AG04449 (cell line): ENCODE measurements at regions not wholly inside any gene's neighbourhood (a gene's known extent, or its start where the extent isn't known, plus 50 kb on each side); places are given as distances from the start of the nearest gene placed in this dataset.

Experiments used
- CTCF ChIA-PET: fragments of 350-600 bp; formaldehyde crosslinking; extraction: SDS; loops from one replicate; lab custom pipeline; 2021; ENCODE audit warnings: antibody characterized with exemption; lab: Yijun Ruan, JAX
- POLR2A ChIA-PET: fragments of 400-600, 350-600 bp; formaldehyde crosslinking; extraction: SDS; loops from one replicate; lab custom pipeline; 2020; ENCODE audit warnings: antibody characterized with exemption, inconsistent platforms; lab: Yijun Ruan, JAX
- DNase-seq: peaks from one replicate; pipeline ENCODE4 v3.0.0-alpha.2; 2010; ENCODE audit warnings: low read depth, low spot score
- H3K4me3 ChIP-seq: 2 replicates; pipeline ENCODE4 v1.5.1; 2011; ENCODE audit warnings: low read depth, mild to moderate bottlenecking, control low read depth, low read length
- TF ChIP-seq, protein P1 (sequence below): IDR thresholded peaks from one replicate; pipeline ENCODE4 v1.5.1; 2011; ENCODE audit warnings: mild to moderate bottlenecking, moderate library complexity, low read length, control low read depth, inconsistent platforms; ENCODE audit not compliant: insufficient read depth; ENCODE audit errors: missing control alignments

DNA sequence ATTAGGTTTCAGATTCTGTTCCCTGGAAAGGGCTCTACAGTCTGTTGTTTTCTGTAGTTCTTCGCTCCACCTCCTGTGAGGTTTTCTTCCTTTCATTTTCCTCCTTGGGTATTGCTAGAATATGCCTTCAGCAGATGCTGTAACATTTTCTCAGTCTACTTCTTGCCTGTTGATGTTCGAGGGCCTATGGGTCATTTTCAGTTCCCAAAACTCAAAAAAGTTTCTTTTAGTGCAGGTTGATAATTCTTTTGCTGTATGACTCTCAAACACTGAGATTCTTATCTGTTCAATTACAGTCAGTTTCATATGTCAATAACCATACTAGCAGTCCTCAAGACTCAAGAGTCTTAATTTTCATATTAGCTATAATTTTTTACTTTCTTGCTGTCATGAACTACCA is 268.3 kb downstream of the RFC3 start:
- POLR2A ChIA-PET, result no interaction called here
- no peak for DNase-seq
- TF ChIP-seq, protein P1, sequence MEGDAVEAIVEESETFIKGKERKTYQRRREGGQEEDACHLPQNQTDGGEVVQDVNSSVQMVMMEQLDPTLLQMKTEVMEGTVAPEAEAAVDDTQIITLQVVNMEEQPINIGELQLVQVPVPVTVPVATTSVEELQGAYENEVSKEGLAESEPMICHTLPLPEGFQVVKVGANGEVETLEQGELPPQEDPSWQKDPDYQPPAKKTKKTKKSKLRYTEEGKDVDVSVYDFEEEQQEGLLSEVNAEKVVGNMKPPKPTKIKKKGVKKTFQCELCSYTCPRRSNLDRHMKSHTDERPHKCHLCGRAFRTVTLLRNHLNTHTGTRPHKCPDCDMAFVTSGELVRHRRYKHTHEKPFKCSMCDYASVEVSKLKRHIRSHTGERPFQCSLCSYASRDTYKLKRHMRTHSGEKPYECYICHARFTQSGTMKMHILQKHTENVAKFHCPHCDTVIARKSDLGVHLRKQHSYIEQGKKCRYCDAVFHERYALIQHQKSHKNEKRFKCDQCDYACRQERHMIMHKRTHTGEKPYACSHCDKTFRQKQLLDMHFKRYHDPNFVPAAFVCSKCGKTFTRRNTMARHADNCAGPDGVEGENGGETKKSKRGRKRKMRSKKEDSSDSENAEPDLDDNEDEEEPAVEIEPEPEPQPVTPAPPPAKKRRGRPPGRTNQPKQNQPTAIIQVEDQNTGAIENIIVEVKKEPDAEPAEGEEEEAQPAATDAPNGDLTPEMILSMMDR, result no peak
- no peak overlapping the region for H3K4me3 ChIP-seq
- CTCF ChIA-PET, result interaction anchor here (1.3 kb wide), 1 partner anchor 9 kb away, joined by 7 read pairs; no protein-coding TSS in a partner anchor

DNA sequence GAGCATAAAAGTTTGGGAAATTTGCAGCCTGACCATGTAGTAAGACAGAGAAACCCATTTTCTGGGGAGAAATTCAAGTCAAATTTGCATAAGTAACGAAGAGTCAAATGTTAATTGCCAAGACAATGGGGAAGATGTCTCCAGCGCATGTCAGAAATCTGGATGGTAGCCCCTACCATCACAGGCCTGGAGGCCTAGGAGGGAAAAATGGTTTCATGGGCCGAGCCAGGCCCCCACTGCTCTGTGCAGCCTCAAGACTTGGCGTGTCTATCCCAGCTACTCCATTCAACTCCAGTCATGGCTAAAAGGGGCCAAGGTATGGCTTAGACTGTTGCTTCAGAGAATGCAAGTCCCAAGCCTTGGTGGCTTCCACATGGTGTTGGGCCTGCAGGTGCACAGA is 269.8 kb downstream of the RFC3 start:
- TF ChIP-seq, protein P1, result no peak
- ChIA-PET CTCF (no interaction called here), POLR2A (no interaction called here)
- no peak overlapping the region for H3K4me3 ChIP-seq
- no peak for DNase-seq

DNA sequence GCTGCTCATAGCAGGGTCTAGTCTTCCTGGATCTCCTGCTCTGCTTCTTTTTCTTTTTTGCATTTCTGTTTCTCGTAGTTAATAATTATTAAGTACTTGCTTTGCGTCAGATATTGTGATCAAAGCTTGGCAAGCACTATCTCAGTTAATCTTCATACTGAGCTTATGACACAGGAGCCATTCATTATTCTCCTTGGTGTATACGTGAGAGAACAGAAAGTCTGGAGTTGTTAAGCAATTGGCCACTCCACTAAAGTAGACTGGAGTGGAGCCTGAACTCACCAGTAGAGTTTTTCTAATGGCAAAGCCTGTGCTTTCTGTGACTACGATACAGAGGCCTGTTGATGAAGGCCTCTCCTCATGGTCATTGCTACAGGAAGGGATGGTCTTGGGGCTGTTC is 285.9 kb downstream of the RFC3 start:
- no peak overlapping the region for H3K4me3 ChIP-seq
- ChIA-PET POLR2A (interaction anchor here (0.6 kb wide), 1 partner anchor 58 kb away, joined by 3 read pairs; no protein-coding TSS in a partner anchor), CTCF (no interaction called here)
- DNase-seq, result no peak
- TF ChIP-seq, protein P1, result no peak

DNA sequence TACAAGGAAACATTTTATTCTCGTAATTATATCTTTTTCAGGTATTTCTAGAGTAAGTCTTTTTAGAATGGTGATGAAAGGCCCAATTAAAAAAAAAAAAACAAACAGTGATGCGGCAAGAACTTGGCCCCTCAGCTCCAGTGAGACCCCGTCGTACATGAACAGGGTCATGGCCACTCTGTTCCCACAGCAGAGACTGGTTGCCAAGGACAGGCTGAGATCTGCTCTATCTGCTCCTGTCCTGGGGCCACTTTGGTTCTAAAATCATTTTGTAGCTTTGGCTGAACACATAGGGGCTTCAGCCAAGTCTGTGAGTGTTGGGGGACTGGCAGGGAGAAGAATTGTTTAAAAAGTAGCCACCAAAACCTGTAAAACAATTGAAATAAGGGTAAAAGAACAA is 286.9 kb downstream of the RFC3 start:
- no peak overlapping the region for H3K4me3 ChIP-seq
- CTCF ChIA-PET, result no interaction called here
- TF ChIP-seq, protein P1, result no peak
- POLR2A ChIA-PET, result no interaction called here
- no peak for DNase-seq

DNA sequence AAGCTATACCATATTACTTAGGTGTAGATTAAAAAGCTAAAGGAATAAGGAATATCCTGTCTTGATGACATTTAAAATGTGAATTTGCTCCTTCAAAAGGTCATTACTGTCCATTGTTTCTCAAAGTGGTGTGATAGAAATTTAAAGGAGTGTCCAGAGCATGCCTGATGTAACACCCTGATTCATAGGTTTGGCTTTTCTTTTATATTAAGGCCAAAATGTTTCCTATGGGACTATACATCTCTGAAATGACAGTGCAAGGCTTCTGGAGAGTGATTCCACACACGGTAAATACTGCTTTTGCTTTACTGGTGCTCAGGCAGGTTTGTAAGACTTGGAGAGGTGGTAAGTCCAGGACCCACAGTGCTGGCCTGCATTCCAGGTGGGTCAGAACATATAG is 289.9 kb downstream of the RFC3 start:
- CTCF ChIA-PET, result interaction anchor here (0.9 to 2.0 kb wide), 3 partner anchors 31 to 1050 kb away, joined by 3 to 6 read pairs (median 3); no protein-coding TSS in a partner anchor
- DNase-seq, result no peak

DNA sequence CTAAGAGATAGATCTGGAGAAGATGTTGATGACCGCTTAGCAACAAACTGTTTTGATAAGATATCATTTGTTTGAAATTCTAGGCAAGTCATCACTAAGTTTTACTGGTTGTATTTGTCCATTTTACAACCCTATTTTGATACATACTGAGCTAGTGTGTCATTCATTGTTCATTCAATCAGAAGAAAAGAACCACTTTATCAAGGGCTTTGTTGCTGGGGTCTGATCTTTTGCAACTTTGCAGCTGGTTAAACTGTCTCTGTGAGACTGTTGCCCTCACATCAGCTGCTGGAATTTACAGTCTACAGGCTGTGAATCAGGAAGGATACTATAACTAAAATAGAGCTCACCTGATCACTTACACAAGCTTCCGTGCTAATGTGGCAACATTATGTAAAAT is 290.5 kb downstream of the RFC3 start:
- ChIA-PET POLR2A (no interaction called here), CTCF (interaction anchor here (0.9 kb wide), 1 partner anchor 42 kb away, joined by 3 read pairs; no protein-coding TSS in a partner anchor)
- TF ChIP-seq, protein P1, result no peak
- DNase-seq, result no peak
- no peak overlapping the region for H3K4me3 ChIP-seq

More for the DNA sequence above, 289.9 kb downstream of the RFC3 start:
- TF ChIP-seq, protein P1, result no peak
- POLR2A ChIA-PET, result no interaction called here
- H3K4me3 ChIP-seq, result no peak overlapping the region
